HG03342 (cell line): ENCODE measurements at regions not wholly inside any gene's neighbourhood (a gene's known extent, or its start where the extent isn't known, plus 50 kb on each side); places are given as distances from the start of the nearest gene placed in this dataset.
"Not testable (repeated sequence)": the region's sequence is repeated elsewhere in the genome, so short reads cannot be mapped to it uniquely, and the experiment has no call there.

Experiments
- ATAC-seq: cut with Tn5 transposase; IDR thresholded peaks from one replicate; pipeline ENCODE4 v1.9.1; 2021; ENCODE audit warnings: mild to moderate bottlenecking, moderate library complexity; ENCODE audit not compliant: unreplicated experiment

DNA sequence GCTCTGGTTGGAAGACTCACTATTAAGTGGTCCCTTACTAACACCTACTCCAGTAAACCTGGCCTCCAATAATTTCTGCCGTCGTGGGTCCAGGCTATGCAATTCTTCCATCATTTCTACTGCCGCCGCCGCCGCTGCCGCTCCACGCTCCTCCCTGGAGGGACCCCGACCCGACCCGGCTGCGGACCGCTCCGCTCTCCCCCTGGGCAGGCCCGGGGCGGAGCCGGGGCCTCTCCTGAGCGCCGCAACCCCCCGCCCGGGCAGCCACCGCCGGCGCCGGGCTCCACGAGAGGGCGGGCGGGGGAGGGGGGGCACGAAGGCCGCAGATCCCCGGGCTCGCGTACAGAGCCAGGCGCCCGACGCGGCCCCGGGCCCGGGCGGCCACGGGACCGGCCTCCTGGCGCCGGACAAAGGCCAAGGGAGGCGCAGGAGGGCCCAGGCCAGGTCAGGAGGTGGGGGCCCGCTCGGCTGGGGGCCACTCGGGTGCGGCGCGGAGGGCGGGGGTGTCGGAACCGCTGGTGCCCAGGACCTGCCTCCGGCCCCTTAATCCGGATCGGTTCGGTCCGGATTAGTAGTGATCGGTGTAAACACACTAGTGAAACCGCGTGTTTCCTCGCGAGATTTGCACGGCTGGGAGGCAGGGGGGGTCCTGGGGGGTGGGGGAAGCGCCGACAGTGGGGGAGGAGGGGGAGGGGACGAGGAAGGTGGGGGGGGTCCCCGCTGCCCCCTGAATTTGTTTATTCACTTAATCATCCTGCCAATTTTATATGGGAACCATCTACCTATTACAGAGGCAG, 215.1 kb upstream of the CCL2 start:
- not testable (repeated sequence) for ATAC-seq

- ATAC-seq, result no peak
Measured at GRCh38 chr17:34045990-34046389, 209.1 kb upstream of the CCL2 start.

DNA sequence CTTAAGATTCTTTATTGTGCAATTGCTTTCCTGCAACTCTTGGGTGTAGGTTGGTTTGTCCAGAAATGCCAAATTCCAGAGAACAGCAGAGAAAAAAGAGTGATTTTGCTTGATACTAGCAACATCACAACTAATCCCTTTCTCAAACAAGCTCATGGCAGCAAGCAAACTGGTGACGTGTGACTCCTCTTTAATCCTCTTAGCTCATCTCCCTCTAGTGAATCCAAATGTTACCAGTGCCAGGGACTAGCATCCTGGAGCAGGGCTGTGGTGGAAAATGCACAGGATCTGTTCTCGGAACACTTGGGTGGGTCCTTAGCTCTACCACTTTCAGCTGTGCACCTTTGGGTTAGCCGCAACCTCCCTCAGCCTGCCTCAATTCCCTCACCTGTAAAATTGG, 204.0 kb upstream of the CCL2 start:
- ATAC-seq, result no peak

GRCh38 chr17:34054495-34054894, 200.6 kb upstream of the CCL2 start:
- no peak for ATAC-seq

DNA sequence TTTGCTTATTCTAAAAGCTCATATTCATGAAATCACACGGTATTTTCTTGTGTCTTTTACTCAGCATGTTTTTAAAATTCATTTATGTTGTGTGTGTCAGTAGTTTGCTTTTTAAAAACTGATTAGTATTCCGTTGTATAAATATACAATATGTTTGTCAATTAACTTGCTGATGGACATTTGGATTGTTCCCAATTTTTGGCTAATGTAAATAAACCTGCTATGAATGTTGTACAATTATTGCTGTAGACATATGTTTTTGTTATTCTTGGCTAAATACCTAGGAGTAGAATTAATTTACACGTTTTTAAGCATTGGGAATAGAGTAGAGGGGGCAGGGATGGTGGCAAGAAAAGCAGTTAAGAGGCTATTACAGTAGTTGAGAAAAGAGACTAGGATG, 199.5 kb upstream of the CCL2 start:
- ATAC-seq, result no peak

GRCh38 chr17:34059423-34060220, 195.5 kb upstream of the CCL2 start:
- no peak for ATAC-seq

- no peak for ATAC-seq
Measured at GRCh38 chr17:34066528-34066927, 188.6 kb upstream of the CCL2 start.

DNA sequence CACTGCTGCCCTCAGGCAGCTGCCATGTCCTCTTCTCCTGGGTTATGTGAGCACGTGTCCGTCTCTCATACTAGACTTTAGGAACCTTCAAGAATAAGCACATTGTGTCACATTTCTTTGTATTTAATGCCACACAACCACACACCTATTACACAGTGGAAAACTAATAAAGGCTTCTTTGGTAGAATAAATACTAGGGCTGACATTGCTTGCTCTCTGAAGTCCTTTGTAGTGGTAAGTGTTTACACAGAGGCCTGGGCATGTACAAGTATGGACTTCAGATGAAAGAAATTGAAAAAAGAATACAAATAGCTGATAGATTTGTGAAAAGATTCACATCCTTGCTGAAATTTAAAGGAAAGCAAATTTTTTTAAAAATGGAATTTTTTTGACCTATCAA, 188.1 kb upstream of the CCL2 start:
- no peak for ATAC-seq

DNA sequence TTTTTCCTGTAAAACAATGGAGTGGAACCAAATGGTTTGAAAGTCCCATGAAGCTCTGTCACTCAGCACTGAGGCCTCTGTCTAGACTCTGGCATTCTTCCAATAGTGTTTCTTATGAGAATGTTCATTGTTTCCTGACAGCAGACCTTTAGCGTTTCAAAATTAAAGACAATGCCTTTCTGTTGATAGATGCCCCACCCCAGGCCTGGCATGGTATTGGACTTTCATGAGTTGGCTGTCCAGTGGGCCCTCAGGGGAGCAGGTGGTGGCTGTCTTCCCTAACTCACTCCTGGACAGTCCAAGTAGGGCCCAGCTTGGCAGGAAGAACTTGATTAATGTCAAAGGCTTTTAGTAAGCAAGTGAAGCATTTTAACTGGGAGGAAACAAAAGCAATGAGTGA, 186.5 kb upstream of the CCL2 start:
- ATAC-seq, result no peak

GRCh38 chr17:34070712-34071111, 184.4 kb upstream of the CCL2 start:
- no peak for ATAC-seq

GRCh38 chr17:34071886-34072420, 183.1 kb upstream of the CCL2 start:
- ATAC-seq, result no peak

GRCh38 chr17:34075076-34075475, 180.0 kb upstream of the CCL2 start:
- ATAC-seq, result no peak

- ATAC-seq, result no peak
Measured at GRCh38 chr17:34076743-34077631, 178.1 kb upstream of the CCL2 start.

GRCh38 chr17:34081269-34081668, 173.8 kb upstream of the CCL2 start:
- ATAC-seq, result no peak

GRCh38 chr17:34082404-34082803, 172.7 kb upstream of the CCL2 start:
- no peak for ATAC-seq

- ATAC-seq, result not testable (repeated sequence)
Measured at GRCh38 chr17:34089042-34089441, 166.0 kb upstream of the CCL2 start.

- ATAC-seq, result no peak
Measured at GRCh38 chr17:34090593-34090992, 164.5 kb upstream of the CCL2 start.

DNA sequence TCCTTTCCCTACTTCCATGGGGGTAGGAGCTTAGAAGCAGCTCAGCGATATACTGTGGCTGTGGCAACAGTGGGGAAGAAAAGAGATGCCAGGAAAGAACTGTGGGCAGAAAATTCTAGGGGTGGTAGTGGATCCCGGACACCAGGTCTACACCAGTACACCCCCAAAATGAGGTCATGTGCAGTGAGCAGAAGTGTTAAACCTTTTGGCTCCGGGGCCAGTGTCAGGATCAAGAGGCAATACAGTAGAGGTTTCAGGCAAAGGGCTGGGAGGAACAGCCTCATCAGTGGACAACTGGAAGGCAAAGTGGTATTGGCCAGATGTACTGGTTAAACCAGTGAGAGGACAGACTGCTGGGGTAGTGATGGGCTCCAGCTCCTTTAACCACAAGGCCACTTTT, 163.1 kb upstream of the CCL2 start:
- no peak for ATAC-seq

GRCh38 chr17:34095106-34095505, 160.0 kb upstream of the CCL2 start:
- no peak for ATAC-seq

GRCh38 chr17:34098699-34099098, 156.4 kb upstream of the CCL2 start:
- no peak for ATAC-seq
